GM12873 (cell line): ENCODE measurements at regions not wholly inside any gene's neighbourhood (a gene's known extent, or its start where the extent isn't known, plus 50 kb on each side); places are given as distances from the start of the nearest gene placed in this dataset.

Source experiments
- CTCF ChIP-seq: IDR thresholded peaks from 2 replicates; pipeline ENCODE4 v1.5.1; 2012; ENCODE audit warnings: low read depth, mild to moderate bottlenecking, moderate library complexity, low read length, control low read depth; ENCODE audit not compliant: insufficient read depth; ENCODE audit errors: missing control alignments

GRCh38 chr6:88558981-88559380 is 392.8 kb upstream of the CNR1 start:
- no peak for TF ChIP-seq CTCF

- no peak for TF ChIP-seq CTCF
Measured at GRCh38 chr6:88556663-88557062, 390.5 kb upstream of the CNR1 start.

- no peak for TF ChIP-seq CTCF
Measured at GRCh38 chr6:88548891-88549505, 382.9 kb upstream of the CNR1 start.

- no peak for TF ChIP-seq CTCF
Measured at GRCh38 chr6:88547768-88548167, 381.6 kb upstream of the CNR1 start.

GRCh38 chr6:88545991-88546390 is 379.8 kb upstream of the CNR1 start:
- TF ChIP-seq CTCF = no peak

- TF ChIP-seq CTCF = no peak
Measured at GRCh38 chr6:88544986-88545612, 379.0 kb upstream of the CNR1 start.

GRCh38 chr6:88539295-88539764 is 373.2 kb upstream of the CNR1 start:
- TF ChIP-seq CTCF = no peak
